ENCODE measurements at regions not wholly inside any gene's neighbourhood (a gene's known extent, or its start where the extent isn't known, plus 50 kb on each side); places are given as distances from the start of the nearest gene placed in this dataset.

- DNase-seq = no peak
Observed at GRCh38 chr13:103403148-103403740, 337.0 kb upstream of the SLC10A2 start.

- DNase-seq = no peak
Observed at GRCh38 chr13:103395139-103395538, 328.9 kb upstream of the SLC10A2 start.

GRCh38 chr13:103394618-103395017 is 328.4 kb upstream of the SLC10A2 start:
- DNase-seq = no peak

GRCh38 chr13:103391936-103392335 is 325.7 kb upstream of the SLC10A2 start:
- DNase-seq = no peak

- DNase-seq = no peak
Observed at GRCh38 chr13:103388839-103389238, 322.6 kb upstream of the SLC10A2 start.

- DNase-seq = no peak
Observed at GRCh38 chr13:103386341-103386740, 320.1 kb upstream of the SLC10A2 start.

- DNase-seq = no peak
Observed at GRCh38 chr13:103373916-103374315, 307.7 kb upstream of the SLC10A2 start.

GRCh38 chr13:103371271-103371670 is 305.1 kb upstream of the SLC10A2 start:
- no peak for DNase-seq

GRCh38 chr13:103370790-103371189 is 304.6 kb upstream of the SLC10A2 start:
- no peak for DNase-seq

GRCh38 chr13:103358255-103358932 is 292.2 kb upstream of the SLC10A2 start:
- DNase-seq = no peak

- no peak for DNase-seq
Observed at GRCh38 chr13:103356226-103356864, 290.1 kb upstream of the SLC10A2 start.

- no peak for DNase-seq
Observed at GRCh38 chr13:103354171-103354570, 288.0 kb upstream of the SLC10A2 start.

- DNase-seq = no peak
Observed at GRCh38 chr13:103351035-103351828, 285.0 kb upstream of the SLC10A2 start.

- no peak for DNase-seq
Observed at GRCh38 chr13:103350147-103350546, 283.9 kb upstream of the SLC10A2 start.

- no peak for DNase-seq
Observed at GRCh38 chr13:103349211-103349980, 283.2 kb upstream of the SLC10A2 start.

- DNase-seq = no peak
Observed at GRCh38 chr13:103335241-103335640, 269.0 kb upstream of the SLC10A2 start.

- DNase-seq = no peak
Observed at GRCh38 chr13:103331924-103332323, 265.7 kb upstream of the SLC10A2 start.

- no peak for DNase-seq
Observed at GRCh38 chr13:103328899-103329298, 262.7 kb upstream of the SLC10A2 start.

- DNase-seq = no peak
Observed at GRCh38 chr13:103326326-103326725, 260.1 kb upstream of the SLC10A2 start.

- DNase-seq = no peak
Observed at GRCh38 chr13:103325672-103326071, 259.5 kb upstream of the SLC10A2 start.

- DNase-seq = no peak
Observed at GRCh38 chr13:103324641-103325040, 258.4 kb upstream of the SLC10A2 start.

- no peak for DNase-seq
Observed at GRCh38 chr13:103315711-103316110, 249.5 kb upstream of the SLC10A2 start.

- DNase-seq = no peak
Observed at GRCh38 chr13:103312467-103312866, 246.2 kb upstream of the SLC10A2 start.
